Astrocyte (in vitro differentiated cells and primary cell): ENCODE measurements at regions not wholly inside any gene's neighbourhood (a gene's known extent, or its start where the extent isn't known, plus 50 kb on each side); places are given as distances from the start of the nearest gene placed in this dataset.

Experiments
- EZH2 ChIP-seq: IDR thresholded peaks from 2 replicates; pipeline ENCODE4 v1.6.1; 2012; ENCODE audit warnings: mild to moderate bottlenecking, low read length, inconsistent platforms; ENCODE audit not compliant: insufficient read depth
- TF ChIP-seq, protein P1 (sequence below): IDR thresholded peaks from 2 replicates; pipeline ENCODE4 v1.5.1; 2011; ENCODE audit warnings: low read depth, mild to moderate bottlenecking, inconsistent platforms, low read length, moderate library complexity; ENCODE audit not compliant: insufficient read depth

DNA sequence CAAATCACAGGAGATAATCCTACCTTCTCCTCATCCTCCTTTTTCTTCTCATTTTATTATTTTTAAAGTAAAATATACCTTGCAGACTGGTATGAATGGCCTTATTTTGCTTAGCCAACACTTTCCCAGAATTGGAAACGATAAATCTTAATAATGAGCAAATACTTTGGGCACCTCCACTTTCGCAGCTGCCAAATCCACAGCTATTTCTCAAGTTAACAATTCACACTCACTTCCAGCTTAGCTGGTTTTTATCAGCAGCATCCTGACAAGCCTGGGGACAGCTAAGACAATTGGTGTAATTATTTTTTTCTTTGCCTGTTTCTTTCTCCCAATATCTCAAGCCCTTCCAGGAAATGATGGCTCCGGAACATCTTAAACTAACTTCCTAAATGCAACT lies 867.5 kb upstream of the TMEM132C start:
- TF ChIP-seq, protein P1, sequence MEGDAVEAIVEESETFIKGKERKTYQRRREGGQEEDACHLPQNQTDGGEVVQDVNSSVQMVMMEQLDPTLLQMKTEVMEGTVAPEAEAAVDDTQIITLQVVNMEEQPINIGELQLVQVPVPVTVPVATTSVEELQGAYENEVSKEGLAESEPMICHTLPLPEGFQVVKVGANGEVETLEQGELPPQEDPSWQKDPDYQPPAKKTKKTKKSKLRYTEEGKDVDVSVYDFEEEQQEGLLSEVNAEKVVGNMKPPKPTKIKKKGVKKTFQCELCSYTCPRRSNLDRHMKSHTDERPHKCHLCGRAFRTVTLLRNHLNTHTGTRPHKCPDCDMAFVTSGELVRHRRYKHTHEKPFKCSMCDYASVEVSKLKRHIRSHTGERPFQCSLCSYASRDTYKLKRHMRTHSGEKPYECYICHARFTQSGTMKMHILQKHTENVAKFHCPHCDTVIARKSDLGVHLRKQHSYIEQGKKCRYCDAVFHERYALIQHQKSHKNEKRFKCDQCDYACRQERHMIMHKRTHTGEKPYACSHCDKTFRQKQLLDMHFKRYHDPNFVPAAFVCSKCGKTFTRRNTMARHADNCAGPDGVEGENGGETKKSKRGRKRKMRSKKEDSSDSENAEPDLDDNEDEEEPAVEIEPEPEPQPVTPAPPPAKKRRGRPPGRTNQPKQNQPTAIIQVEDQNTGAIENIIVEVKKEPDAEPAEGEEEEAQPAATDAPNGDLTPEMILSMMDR = no peak
- no peak for TF ChIP-seq EZH2
